WTC11 (cell line): ENCODE measurements at regions not wholly inside any gene's neighbourhood (a gene's known extent, or its start where the extent isn't known, plus 50 kb on each side); places are given as distances from the start of the nearest gene placed in this dataset.

ENCODE experiments used
- ATAC-seq: fragments of 200-7000 bp; cut with Tn5 transposase; 2 replicates; pipeline ENCODE4 v1.10.0; 2021; ENCODE audit warnings: mild to moderate bottlenecking, moderate library complexity
- CTCF ChIA-PET: fragments of 300-600 bp; sonication (Branson Sonifier 250); formaldehyde crosslinking; loops from one replicate; lab custom pipeline; 2021; ENCODE audit warnings: antibody characterized with exemption; lab: Charles Lee
- POLR2A ChIA-PET: fragments of 350-600 bp; sonication (Branson Sonifier 250); formaldehyde crosslinking; loops from one replicate; lab custom pipeline; 2021; ENCODE audit warnings: antibody characterized with exemption; lab: Charles Lee
- DNase-seq: peaks from one replicate; pipeline ENCODE4 v3.0.0; 2021; ENCODE audit warnings: low spot score
- H3K27ac Mint-ChIP-seq: 2 replicates; pipeline ENCODE4 v1.8.0; 2021; ENCODE audit warnings: mixed read lengths
- H3K27me3 Mint-ChIP-seq: 2 replicates; pipeline ENCODE4 v1.8.0; 2021; ENCODE audit warnings: low read depth, mild to moderate bottlenecking, moderate library complexity, mixed read lengths
- H3K36me3 Mint-ChIP-seq: 2 replicates; pipeline ENCODE4 v1.8.0; 2021; ENCODE audit warnings: mixed read lengths
- H3K4me1 Mint-ChIP-seq: 2 replicates; pipeline ENCODE4 v1.8.0; 2022; ENCODE audit warnings: mixed read lengths
- H3K4me3 Mint-ChIP-seq: 2 replicates; pipeline ENCODE4 v1.8.0; 2021; ENCODE audit warnings: mild to moderate bottlenecking, moderate library complexity, mixed read lengths
- H3K9me3 Mint-ChIP-seq: 2 replicates; pipeline ENCODE4 v1.8.0; 2021; ENCODE audit warnings: mixed read lengths
- CBFB ChIP-seq: sonication (generic); formaldehyde crosslinking; IDR thresholded peaks from 2 replicates; pipeline ENCODE4 v1.8.1; 2022; ENCODE audit warnings: mild to moderate bottlenecking, low read depth, missing genetic modification reagents
- E2F5 ChIP-seq: sonication (generic); formaldehyde crosslinking; IDR thresholded peaks from 2 replicates; pipeline ENCODE4 v1.8.1; 2022; ENCODE audit warnings: mild to moderate bottlenecking, moderate library complexity, missing genetic modification reagents
- ELF4 ChIP-seq: sonication (generic); formaldehyde crosslinking; IDR thresholded peaks from 2 replicates; pipeline ENCODE4 v1.8.1; 2022; ENCODE audit warnings: low read depth, mild to moderate bottlenecking, moderate library complexity, missing genetic modification reagents
- ESRRA ChIP-seq: sonication (generic); formaldehyde crosslinking; IDR thresholded peaks from 2 replicates; pipeline ENCODE4 v1.8.1; 2022; ENCODE audit warnings: mild to moderate bottlenecking, missing genetic modification reagents, borderline replicate concordance
- FOXP1 ChIP-seq: sonication (generic); formaldehyde crosslinking; IDR thresholded peaks from 2 replicates; pipeline ENCODE4 v1.8.0; 2022; ENCODE audit warnings: missing genetic modification reagents, mild to moderate bottlenecking, moderate library complexity, borderline replicate concordance
- GABPB1 ChIP-seq: sonication (generic); formaldehyde crosslinking; IDR thresholded peaks from 2 replicates; pipeline ENCODE4 v1.8.1; 2023; ENCODE audit warnings: mild to moderate bottlenecking, missing genetic modification reagents
- GTF2I ChIP-seq: fragments of 250-450 bp; sonication (Bioruptor Pico); conservative IDR thresholded peaks from 2 replicates; pipeline ENCODE4 v1.4.0; 2021; ENCODE audit warnings: mild to moderate bottlenecking
- JAZF1 ChIP-seq: fragments of 250-450 bp; sonication (Bioruptor Pico); IDR thresholded peaks from 2 replicates; pipeline ENCODE4 v1.9.0; 2021; ENCODE audit warnings: moderate library complexity, mild to moderate bottlenecking, inconsistent platforms
- JUN ChIP-seq: sonication (generic); formaldehyde crosslinking; IDR thresholded peaks from 2 replicates; pipeline ENCODE4 v1.8.0; 2023; ENCODE audit warnings: mild to moderate bottlenecking, missing genetic modification reagents
- MAX ChIP-seq: sonication (generic); formaldehyde crosslinking; IDR thresholded peaks from 2 replicates; pipeline ENCODE4 v1.8.0; 2022; ENCODE audit warnings: mild to moderate bottlenecking, missing genetic modification reagents
- NFE2L1 ChIP-seq: sonication (generic); formaldehyde crosslinking; IDR thresholded peaks from 2 replicates; pipeline ENCODE4 v1.8.1; 2023; ENCODE audit warnings: missing genetic modification reagents
- NR1H2 ChIP-seq: sonication (generic); formaldehyde crosslinking; IDR thresholded peaks from 2 replicates; pipeline ENCODE4 v1.9.0; 2021; ENCODE audit warnings: mild to moderate bottlenecking, moderate library complexity, missing genetic modification reagents
- NR3C1 ChIP-seq: sonication (generic); formaldehyde crosslinking; conservative IDR thresholded peaks from 2 replicates; pipeline ENCODE4 v1.8.1; 2023; ENCODE audit warnings: low read depth, mild to moderate bottlenecking, missing genetic modification reagents
- SOX15 ChIP-seq: fragments of 250-450 bp; sonication (Bioruptor Pico); IDR thresholded peaks from 2 replicates; pipeline ENCODE4 v1.9.0; 2021; ENCODE audit warnings: mild to moderate bottlenecking
- SP1 ChIP-seq: sonication (generic); formaldehyde crosslinking; conservative IDR thresholded peaks from 2 replicates; pipeline ENCODE4 v1.8.1; 2022; ENCODE audit warnings: missing genetic modification reagents
- TCF7 ChIP-seq: sonication (generic); formaldehyde crosslinking; IDR thresholded peaks from 2 replicates; pipeline ENCODE4 v1.8.0; 2022; ENCODE audit warnings: mild to moderate bottlenecking, low read depth, missing genetic modification reagents, moderate library complexity
- TEAD1 ChIP-seq: sonication (generic); formaldehyde crosslinking; IDR thresholded peaks from 2 replicates; pipeline ENCODE4 v1.8.0; 2022; ENCODE audit warnings: mild to moderate bottlenecking, missing genetic modification reagents
- TEAD4 ChIP-seq: sonication (generic); formaldehyde crosslinking; IDR thresholded peaks from 2 replicates; pipeline ENCODE4 v1.8.0; 2022; ENCODE audit warnings: mild to moderate bottlenecking, missing genetic modification reagents
- TP53 ChIP-seq: sonication (generic); formaldehyde crosslinking; IDR thresholded peaks from 2 replicates; pipeline ENCODE4 v1.8.1; 2023; ENCODE audit warnings: mild to moderate bottlenecking, missing genetic modification reagents
- ZBTB43 ChIP-seq: sonication (generic); formaldehyde crosslinking; IDR thresholded peaks from 2 replicates; pipeline ENCODE4 v1.8.1; 2023; ENCODE audit warnings: mild to moderate bottlenecking, missing genetic modification reagents
- ZNF121 ChIP-seq: sonication (generic); formaldehyde crosslinking; IDR thresholded peaks from 2 replicates; pipeline ENCODE4 v1.8.0; 2023; ENCODE audit warnings: missing genetic modification reagents
- ZNF138 ChIP-seq: sonication (generic); formaldehyde crosslinking; conservative IDR thresholded peaks from 2 replicates; pipeline ENCODE4 v1.8.1; 2022; ENCODE audit warnings: mild to moderate bottlenecking, moderate library complexity, missing genetic modification reagents
- ZNF219 ChIP-seq: sonication (generic); formaldehyde crosslinking; IDR thresholded peaks from 2 replicates; pipeline ENCODE4 v1.8.0; 2023; ENCODE audit warnings: missing genetic modification reagents, mild to moderate bottlenecking, borderline replicate concordance
- ZNF396 ChIP-seq: fragments of 250-450 bp; sonication (Bioruptor Pico); IDR thresholded peaks from 2 replicates; pipeline ENCODE4 v1.8.0; 2021; ENCODE audit warnings: mild to moderate bottlenecking, moderate library complexity, borderline replicate concordance
- ZNF416 ChIP-seq: fragments of 250-450 bp; sonication (Bioruptor Pico); IDR thresholded peaks from 2 replicates; pipeline ENCODE4 v1.9.0; 2021; ENCODE audit warnings: mild to moderate bottlenecking, inconsistent platforms
- ZNF423 ChIP-seq: fragments of 250-450 bp; sonication (Bioruptor Pico); IDR thresholded peaks from 2 replicates; pipeline ENCODE4 v2.1.2; 2022; ENCODE audit warnings: mild to moderate bottlenecking, moderate library complexity
- ZNF425 ChIP-seq: fragments of 250-450 bp; sonication (Bioruptor Pico); conservative IDR thresholded peaks from 2 replicates; pipeline ENCODE4 v1.9.0; 2021; ENCODE audit warnings: mild to moderate bottlenecking
- TF ChIP-seq, protein P1 (sequence below): fragments of 250-450 bp; sonication (Bioruptor Pico); IDR thresholded peaks from 2 replicates; pipeline ENCODE4 v1.9.0; 2021; ENCODE audit warnings: mild to moderate bottlenecking
- TF ChIP-seq, protein P2 (sequence below): fragments of 250-450 bp; sonication (Bioruptor Pico); IDR thresholded peaks from 2 replicates; pipeline ENCODE4 v1.8.0; 2021; ENCODE audit warnings: mild to moderate bottlenecking

DNA sequence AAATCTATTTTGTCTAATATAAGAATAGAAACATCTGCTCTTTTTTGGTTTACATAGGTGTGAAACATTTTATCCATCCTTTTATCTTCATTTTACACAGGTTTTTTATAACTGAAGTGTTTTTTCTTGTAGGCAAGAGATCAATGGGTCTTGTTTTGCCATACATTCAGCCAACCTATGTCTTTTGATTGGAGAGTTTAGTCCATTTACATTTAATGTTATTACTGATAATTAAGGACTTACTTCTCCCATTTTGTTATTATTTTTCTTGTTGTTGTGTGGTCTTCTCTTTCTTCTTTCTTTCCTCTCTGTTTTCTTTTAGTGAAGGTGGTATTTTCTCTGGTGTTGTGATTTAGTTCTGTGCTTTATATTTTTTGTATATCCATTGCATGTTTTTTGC is 785.3 kb downstream of the ARAP2 start:
- Mint-ChIP-seq H3K36me3 (peaks cover 15% of the 10 kb centered on the region), H3K27ac (no peak overlapping the region), H3K9me3 (peaks cover 47% of the 10 kb centered on the region), H3K27me3 (peaks cover 3% of the 10 kb centered on the region; the same call in 1 of the 2 replicates), H3K4me3 (no peak overlapping the region), H3K4me1 (peaks cover 7% of the 10 kb centered on the region)
- no peak for ATAC-seq
- TF ChIP-seq MAX (CRISPR knock-in tag) (no peak), ZNF219 (CRISPR knock-in tag) (no peak), CBFB (CRISPR knock-in tag) (no peak), TP53 (CRISPR knock-in tag) (no peak), JAZF1 (CRISPR knock-in tag) (no peak), SOX15 (no peak), E2F5 (CRISPR knock-in tag) (no peak), ESRRA (CRISPR knock-in tag) (no peak), GTF2I (CRISPR knock-in tag) (no peak), JUN (no peak), NR3C1 (CRISPR knock-in tag) (no peak), SP1 (CRISPR knock-in tag) (no peak), FOXP1 (CRISPR knock-in tag) (no peak), TEAD4 (no peak), ZNF396 (CRISPR knock-in tag) (no peak), ZNF425 (CRISPR knock-in tag) (no peak), TCF7 (CRISPR knock-in tag) (no peak), GABPB1 (CRISPR knock-in tag) (no peak), ZNF138 (CRISPR knock-in tag) (no peak), ZNF423 (no peak)
- ChIA-PET CTCF (no interaction called here), POLR2A (no interaction called here)
- no peak for DNase-seq

- Mint-ChIP-seq H3K4me3 (no peak overlapping the region), H3K36me3 (peaks cover 15% of the 10 kb centered on the region), H3K27ac (no peak overlapping the region), H3K4me1 (peaks cover 12% of the 10 kb centered on the region), H3K27me3 (peaks cover 3% of the 10 kb centered on the region; the same call in 1 of the 2 replicates), H3K9me3 (peaks cover 45% of the 10 kb centered on the region)
- POLR2A ChIA-PET = no interaction called here
- CTCF ChIA-PET = interaction anchor here (0.5 kb wide), 1 partner anchor 1875 kb away, joined by 3 read pairs; no protein-coding TSS in a partner anchor
- DNase-seq (peak; percentile 19), ATAC-seq (peak; percentile 85)
- TF ChIP-seq, protein P1, sequence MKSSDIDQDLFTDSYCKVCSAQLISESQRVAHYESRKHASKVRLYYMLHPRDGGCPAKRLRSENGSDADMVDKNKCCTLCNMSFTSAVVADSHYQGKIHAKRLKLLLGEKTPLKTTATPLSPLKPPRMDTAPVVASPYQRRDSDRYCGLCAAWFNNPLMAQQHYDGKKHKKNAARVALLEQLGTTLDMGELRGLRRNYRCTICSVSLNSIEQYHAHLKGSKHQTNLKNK = no peak
- no peak for TF ChIP-seq NFE2L1 (CRISPR knock-in tag)
- no peak for TF ChIP-seq ZBTB43 (CRISPR knock-in tag)
- TF ChIP-seq NR1H2 (CRISPR knock-in tag) = no peak
- TF ChIP-seq, protein P2, sequence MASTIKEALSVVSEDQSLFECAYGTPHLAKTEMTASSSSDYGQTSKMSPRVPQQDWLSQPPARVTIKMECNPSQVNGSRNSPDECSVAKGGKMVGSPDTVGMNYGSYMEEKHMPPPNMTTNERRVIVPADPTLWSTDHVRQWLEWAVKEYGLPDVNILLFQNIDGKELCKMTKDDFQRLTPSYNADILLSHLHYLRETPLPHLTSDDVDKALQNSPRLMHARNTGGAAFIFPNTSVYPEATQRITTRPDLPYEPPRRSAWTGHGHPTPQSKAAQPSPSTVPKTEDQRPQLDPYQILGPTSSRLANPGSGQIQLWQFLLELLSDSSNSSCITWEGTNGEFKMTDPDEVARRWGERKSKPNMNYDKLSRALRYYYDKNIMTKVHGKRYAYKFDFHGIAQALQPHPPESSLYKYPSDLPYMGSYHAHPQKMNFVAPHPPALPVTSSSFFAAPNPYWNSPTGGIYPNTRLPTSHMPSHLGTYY (CRISPR knock-in tag) = no peak
- no peak for TF ChIP-seq TEAD4
- no peak for TF ChIP-seq TEAD1 (CRISPR knock-in tag)
- no peak for TF ChIP-seq ELF4 (CRISPR knock-in tag)
- no peak for TF ChIP-seq ZNF121 (CRISPR knock-in tag)
- TF ChIP-seq ZNF416 (CRISPR knock-in tag) = no peak
Measured at GRCh38 chr4:35461931-35462659, 782.2 kb downstream of the ARAP2 start.
